ENCODE measurements at regions not wholly inside any gene's neighbourhood (a gene's known extent, or its start where the extent isn't known, plus 50 kb on each side); places are given as distances from the start of the nearest gene placed in this dataset.

DNA sequence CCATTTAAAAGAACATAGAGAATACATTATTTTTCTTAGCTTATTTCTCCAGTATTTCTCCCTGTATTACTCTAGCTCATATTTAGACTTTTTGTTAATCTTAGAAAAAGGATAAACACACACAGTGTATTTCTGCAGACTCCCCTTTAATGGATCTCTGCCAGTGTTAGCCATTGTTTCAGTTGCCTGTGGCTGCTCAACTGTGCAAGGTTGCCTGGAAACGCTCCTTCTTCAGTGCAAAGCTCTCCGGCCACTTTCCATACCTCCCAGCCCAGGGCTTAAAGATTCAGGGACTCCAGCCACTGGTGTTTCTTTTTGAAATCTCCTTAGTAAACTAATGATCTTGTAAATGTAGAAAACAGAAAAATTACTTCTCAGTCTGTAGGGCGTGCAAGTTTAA, 104.9 kb downstream of the SLIT2 start:
- no peaks in the 10 kb centered on the region for H3K79me2 ChIP-seq (ENCODE audit: low read length)

DNA sequence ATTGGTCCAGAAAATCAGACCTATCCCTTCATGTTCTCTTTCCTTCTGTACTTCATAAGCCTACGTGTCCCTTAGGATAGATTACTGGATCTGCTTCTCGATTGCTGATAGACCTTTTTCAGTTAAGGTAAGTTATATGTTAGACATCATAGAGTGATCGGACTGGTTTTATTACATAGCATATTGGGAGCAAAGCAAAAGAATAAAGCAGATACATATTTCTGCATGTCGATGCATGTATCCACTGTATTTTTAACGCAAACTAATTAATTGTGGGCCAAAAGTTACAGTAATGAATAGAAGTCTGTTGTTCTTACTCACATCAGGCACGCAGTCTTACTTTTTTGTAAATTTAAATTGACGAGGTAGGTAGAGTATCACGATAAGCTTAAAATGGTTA, 106.4 kb downstream of the SLIT2 start:
- no peaks in the 10 kb centered on the region for H3K9me3 ChIP-seq (ENCODE audit: low read length)
- no peak overlapping the region for H3K9ac ChIP-seq (ENCODE audit: low read length)
- H3K27me3 ChIP-seq (ENCODE audit: low read length): no peaks in the 10 kb centered on the region
- no peaks in the 10 kb centered on the region; the same call in 1 of the 2 replicates for H3K9me2 ChIP-seq (replicated peaks; ENCODE audit: insufficient read depth, low read length)
- no peaks in the 10 kb centered on the region; the same call in 1 of the 2 replicates for H3K36me3 ChIP-seq (ENCODE audit: insufficient read depth, low read length)
- H3K4me2 ChIP-seq (ENCODE audit: low read depth, low read length, poor library complexity, severe bottlenecking): no peak overlapping the region
- no peak overlapping the region for H3K4me3 ChIP-seq (ENCODE audit: low read length)
- H4K20me1 ChIP-seq (ENCODE audit: insufficient read depth, low read depth, low read length): no peaks in the 10 kb centered on the region
- H3K4me1 ChIP-seq (ENCODE audit: low read length): peaks cover 9% of the 10 kb centered on the region
- no peak overlapping the region for H2AFZ ChIP-seq (ENCODE audit: low read length)
- H3K79me2 ChIP-seq (ENCODE audit: low read length): no peaks in the 10 kb centered on the region
- no peak overlapping the region for H3K27ac ChIP-seq (ENCODE audit: low read length)
- DNase-seq: no peak

More for the DNA sequence above, 104.9 kb downstream of the SLIT2 start:
- Histone ChIP-seq H3K27me3 (ENCODE audit: low read length) (no peaks in the 10 kb centered on the region), H3K4me2 (ENCODE audit: low read depth, low read length, poor library complexity, severe bottlenecking) (no peak overlapping the region), H3K9me3 (ENCODE audit: low read length) (no peaks in the 10 kb centered on the region), H4K20me1 (ENCODE audit: insufficient read depth, low read depth, low read length) (no peaks in the 10 kb centered on the region), H3K4me1 (ENCODE audit: low read length) (peaks cover 9% of the 10 kb centered on the region), H3K36me3 (ENCODE audit: insufficient read depth, low read length) (no peaks in the 10 kb centered on the region; the same call in 1 of the 2 replicates), H3K4me3 (ENCODE audit: low read length) (no peak overlapping the region), H3K9ac (ENCODE audit: low read length) (no peak overlapping the region), H2AFZ (ENCODE audit: low read length) (no peak overlapping the region), H3K9me2 (replicated peaks; ENCODE audit: insufficient read depth, low read length) (no peaks in the 10 kb centered on the region; the same call in 1 of the 2 replicates), H3K27ac (ENCODE audit: low read length) (no peak overlapping the region)
- DNase-seq: no peak

DNA sequence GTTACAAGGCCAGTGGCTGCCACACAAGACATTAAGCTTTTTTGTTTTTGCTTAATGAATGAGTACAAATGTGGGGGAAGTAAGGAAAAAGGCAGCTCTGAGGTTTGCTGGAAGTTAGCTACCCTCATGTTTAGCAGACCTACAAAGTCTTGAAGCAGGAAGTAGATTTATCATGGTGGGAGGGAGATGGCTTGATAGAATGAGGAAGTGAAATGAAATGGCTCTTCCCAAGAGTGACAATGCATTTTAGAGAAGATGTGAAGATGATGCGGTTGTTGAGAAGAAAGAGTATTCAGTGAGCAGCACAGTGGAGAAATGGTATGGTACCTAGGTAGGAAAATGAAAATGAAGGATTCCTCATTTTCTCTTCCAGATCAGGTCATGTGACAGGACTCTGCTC, 108.0 kb downstream of the SLIT2 start:
- Histone ChIP-seq H3K9me2 (replicated peaks; ENCODE audit: insufficient read depth, low read length) (no peaks in the 10 kb centered on the region; the same call in 1 of the 2 replicates), H3K79me2 (ENCODE audit: low read length) (no peaks in the 10 kb centered on the region), H3K27me3 (ENCODE audit: low read length) (no peaks in the 10 kb centered on the region), H3K27ac (ENCODE audit: low read length) (no peak overlapping the region), H3K36me3 (ENCODE audit: insufficient read depth, low read length) (no peaks in the 10 kb centered on the region; the same call in 1 of the 2 replicates), H3K4me1 (ENCODE audit: low read length) (peaks cover 9% of the 10 kb centered on the region), H2AFZ (ENCODE audit: low read length) (peak overlapping the region; percentile 91), H4K20me1 (ENCODE audit: insufficient read depth, low read depth, low read length) (no peaks in the 10 kb centered on the region), H3K4me3 (ENCODE audit: low read length) (no peak overlapping the region), H3K9me3 (ENCODE audit: low read length) (no peaks in the 10 kb centered on the region), H3K9ac (ENCODE audit: low read length) (no peak overlapping the region), H3K4me2 (ENCODE audit: low read depth, low read length, poor library complexity, severe bottlenecking) (no peak overlapping the region)
- peak; percentile 61 for DNase-seq

DNA sequence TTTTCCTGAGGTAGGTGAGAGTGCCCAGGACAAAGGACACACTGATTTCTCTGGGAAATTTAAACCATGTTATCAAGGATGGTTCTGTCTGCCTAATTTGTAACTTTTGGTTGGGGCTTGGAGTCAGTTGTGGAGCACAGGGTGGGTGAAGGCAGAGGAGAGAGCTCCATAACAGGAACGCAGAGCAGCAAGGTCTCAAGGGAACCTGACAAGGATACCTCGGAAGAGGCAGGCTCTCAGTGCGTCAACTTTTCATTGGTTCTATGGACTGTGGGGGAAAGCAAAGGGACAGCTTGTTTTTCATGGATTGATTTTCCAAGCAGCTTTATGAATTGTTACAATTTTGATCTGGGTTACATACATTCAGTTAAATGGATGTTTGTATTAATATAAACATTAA, 110.4 kb downstream of the SLIT2 start:
- Histone ChIP-seq H3K9me2 (replicated peaks; ENCODE audit: insufficient read depth, low read length) (no peaks in the 10 kb centered on the region; the same call in 1 of the 2 replicates), H3K4me3 (ENCODE audit: low read length) (no peak overlapping the region), H2AFZ (ENCODE audit: low read length) (no peak overlapping the region), H3K4me2 (ENCODE audit: low read depth, low read length, poor library complexity, severe bottlenecking) (no peak overlapping the region), H3K27me3 (ENCODE audit: low read length) (no peaks in the 10 kb centered on the region), H3K36me3 (ENCODE audit: insufficient read depth, low read length) (no peaks in the 10 kb centered on the region; the same call in 1 of the 2 replicates), H3K27ac (ENCODE audit: low read length) (no peak overlapping the region), H3K4me1 (ENCODE audit: low read length) (peaks cover 9% of the 10 kb centered on the region), H3K79me2 (ENCODE audit: low read length) (no peaks in the 10 kb centered on the region), H3K9ac (ENCODE audit: low read length) (no peak overlapping the region), H3K9me3 (ENCODE audit: low read length) (no peaks in the 10 kb centered on the region), H4K20me1 (ENCODE audit: insufficient read depth, low read depth, low read length) (no peaks in the 10 kb centered on the region)
- no peak for DNase-seq

DNA sequence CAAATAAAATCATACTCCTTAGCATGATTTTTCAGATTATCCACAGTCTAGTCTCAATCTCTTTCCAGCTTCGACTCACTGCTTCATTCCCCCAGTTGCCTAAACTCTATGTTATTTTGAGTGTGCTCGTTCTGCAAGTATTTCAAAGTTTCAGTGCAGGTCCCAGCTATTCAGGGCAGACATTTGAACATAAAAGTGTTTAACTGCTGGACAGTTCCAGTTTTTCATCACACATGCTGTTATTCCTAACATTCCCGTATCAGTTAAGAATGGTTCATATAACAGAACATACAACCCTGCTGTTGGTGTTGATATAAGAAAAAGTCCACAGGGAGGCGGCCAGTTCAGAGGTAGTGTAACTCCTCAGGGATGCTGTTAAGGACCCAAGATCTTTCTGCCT, 113.3 kb downstream of the SLIT2 start:
- Histone ChIP-seq H2AFZ (ENCODE audit: low read length) (no peak overlapping the region), H3K9ac (ENCODE audit: low read length) (no peak overlapping the region), H3K27ac (ENCODE audit: low read length) (no peak overlapping the region), H3K4me2 (ENCODE audit: low read depth, low read length, poor library complexity, severe bottlenecking) (no peak overlapping the region), H3K9me3 (ENCODE audit: low read length) (no peaks in the 10 kb centered on the region), H3K36me3 (ENCODE audit: insufficient read depth, low read length) (no peaks in the 10 kb centered on the region), H3K79me2 (ENCODE audit: low read length) (no peaks in the 10 kb centered on the region), H3K4me1 (ENCODE audit: low read length) (peaks cover 2% of the 10 kb centered on the region), H4K20me1 (ENCODE audit: insufficient read depth, low read depth, low read length) (no peaks in the 10 kb centered on the region), H3K27me3 (ENCODE audit: low read length) (no peaks in the 10 kb centered on the region), H3K9me2 (replicated peaks; ENCODE audit: insufficient read depth, low read length) (no peaks in the 10 kb centered on the region), H3K4me3 (ENCODE audit: low read length) (no peak overlapping the region)
- no peak for DNase-seq

DNA sequence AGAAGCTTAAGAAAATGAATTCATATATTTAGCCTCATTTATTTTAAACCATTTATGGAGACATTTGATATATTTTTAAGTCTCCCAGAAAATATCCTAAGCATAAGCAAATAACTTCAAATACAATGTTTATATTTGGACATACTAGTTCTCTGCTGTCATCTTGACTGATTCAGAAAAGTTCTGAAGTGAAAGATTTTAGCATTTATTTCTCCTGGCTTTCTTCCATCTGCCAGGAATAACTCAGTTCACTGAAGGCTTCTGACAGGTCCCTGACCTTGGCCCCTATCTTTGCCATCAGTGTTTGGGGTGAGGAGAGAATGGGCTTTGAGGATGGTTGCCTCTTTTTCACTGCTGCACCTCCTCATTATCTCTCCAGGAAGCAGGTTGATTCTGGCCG, 115.7 kb downstream of the SLIT2 start:
- Histone ChIP-seq H3K27ac (ENCODE audit: low read length) (no peak overlapping the region), H3K36me3 (ENCODE audit: insufficient read depth, low read length) (no peaks in the 10 kb centered on the region), H3K4me2 (ENCODE audit: low read depth, low read length, poor library complexity, severe bottlenecking) (no peak overlapping the region), H3K79me2 (ENCODE audit: low read length) (no peaks in the 10 kb centered on the region), H4K20me1 (ENCODE audit: insufficient read depth, low read depth, low read length) (no peaks in the 10 kb centered on the region), H3K4me3 (ENCODE audit: low read length) (no peak overlapping the region), H3K4me1 (ENCODE audit: low read length) (no peaks in the 10 kb centered on the region), H3K9ac (ENCODE audit: low read length) (no peak overlapping the region), H2AFZ (ENCODE audit: low read length) (no peak overlapping the region), H3K9me3 (ENCODE audit: low read length) (no peaks in the 10 kb centered on the region), H3K9me2 (replicated peaks; ENCODE audit: insufficient read depth, low read length) (no peaks in the 10 kb centered on the region), H3K27me3 (ENCODE audit: low read length) (no peaks in the 10 kb centered on the region)
- DNase-seq: no peak

DNA sequence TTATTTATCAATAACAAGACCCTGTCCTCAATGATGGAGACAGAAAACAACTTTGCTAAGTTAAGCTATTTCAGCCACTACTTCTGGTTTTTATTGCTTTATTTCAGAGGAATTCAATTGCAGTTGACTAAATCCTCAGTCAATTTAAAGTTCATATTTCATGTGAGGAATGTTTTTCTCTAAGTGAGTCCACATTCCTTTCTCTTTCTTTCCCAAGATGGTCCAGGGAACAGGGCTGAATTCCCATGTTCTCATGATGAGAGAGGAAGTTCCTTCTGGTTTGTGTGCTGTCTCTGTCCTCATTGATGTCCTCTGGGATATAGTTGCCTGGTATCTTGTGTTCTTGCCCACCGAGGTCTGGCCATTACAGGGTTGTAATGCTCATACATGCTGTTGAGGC, 117.2 kb downstream of the SLIT2 start:
- DNase-seq: no peak
- Histone ChIP-seq H3K4me1 (ENCODE audit: low read length) (no peaks in the 10 kb centered on the region), H3K4me3 (ENCODE audit: low read length) (no peak overlapping the region), H3K79me2 (ENCODE audit: low read length) (no peaks in the 10 kb centered on the region), H3K4me2 (ENCODE audit: low read depth, low read length, poor library complexity, severe bottlenecking) (no peak overlapping the region), H2AFZ (ENCODE audit: low read length) (no peak overlapping the region), H3K9me2 (replicated peaks; ENCODE audit: insufficient read depth, low read length) (no peaks in the 10 kb centered on the region), H3K9ac (ENCODE audit: low read length) (no peak overlapping the region), H3K27ac (ENCODE audit: low read length) (no peak overlapping the region), H4K20me1 (ENCODE audit: insufficient read depth, low read depth, low read length) (no peaks in the 10 kb centered on the region), H3K9me3 (ENCODE audit: low read length) (no peaks in the 10 kb centered on the region), H3K36me3 (ENCODE audit: insufficient read depth, low read length) (no peaks in the 10 kb centered on the region), H3K27me3 (ENCODE audit: low read length) (no peaks in the 10 kb centered on the region)

DNA sequence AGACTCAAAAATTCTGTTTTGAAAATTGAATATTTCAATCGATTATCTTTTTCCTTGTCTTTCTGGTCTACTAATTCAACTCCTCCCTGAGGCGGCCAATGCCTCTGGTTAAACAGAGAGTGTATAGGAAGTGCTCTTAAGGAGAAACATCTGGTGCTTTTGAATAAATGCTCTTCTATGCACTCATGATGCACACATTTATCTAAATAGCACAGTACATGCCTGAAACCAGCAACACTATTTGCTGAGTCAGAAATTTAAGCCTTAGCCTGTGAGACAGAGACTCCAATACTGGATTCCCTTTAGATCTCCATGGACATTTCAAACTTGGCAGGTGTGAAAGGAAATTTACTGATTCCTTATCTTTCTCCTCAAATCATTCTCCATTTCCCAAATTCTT, 118.6 kb downstream of the SLIT2 start:
- Histone ChIP-seq H3K36me3 (ENCODE audit: insufficient read depth, low read length) (no peaks in the 10 kb centered on the region), H3K27me3 (ENCODE audit: low read length) (no peaks in the 10 kb centered on the region), H3K4me1 (ENCODE audit: low read length) (no peaks in the 10 kb centered on the region), H3K27ac (ENCODE audit: low read length) (no peak overlapping the region), H2AFZ (ENCODE audit: low read length) (no peak overlapping the region), H3K4me3 (ENCODE audit: low read length) (no peak overlapping the region), H4K20me1 (ENCODE audit: insufficient read depth, low read depth, low read length) (no peaks in the 10 kb centered on the region), H3K9ac (ENCODE audit: low read length) (no peak overlapping the region), H3K79me2 (ENCODE audit: low read length) (no peaks in the 10 kb centered on the region), H3K4me2 (ENCODE audit: low read depth, low read length, poor library complexity, severe bottlenecking) (no peak overlapping the region), H3K9me2 (replicated peaks; ENCODE audit: insufficient read depth, low read length) (no peaks in the 10 kb centered on the region), H3K9me3 (ENCODE audit: low read length) (no peaks in the 10 kb centered on the region)
- no peak for DNase-seq

DNA sequence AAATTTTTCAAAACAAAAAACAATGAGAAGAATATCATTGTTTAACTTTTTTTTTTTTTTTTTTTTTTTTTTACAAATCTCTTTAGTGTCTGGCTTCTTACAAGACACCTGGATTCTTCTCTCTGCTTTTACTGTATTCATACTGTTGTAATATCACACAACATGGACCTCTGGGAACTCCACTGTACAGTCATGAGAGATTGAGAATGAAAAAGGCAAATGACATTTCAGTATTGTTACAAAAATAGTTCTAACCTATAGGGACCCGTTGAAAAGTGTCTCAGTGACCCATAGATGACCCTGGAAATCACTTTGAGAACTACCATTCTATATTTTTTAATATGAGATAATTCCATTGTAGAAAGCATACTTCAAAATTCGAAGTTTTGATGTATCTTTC, 124.4 kb downstream of the SLIT2 start:
- no peaks in the 10 kb centered on the region for H3K9me3 ChIP-seq (ENCODE audit: low read length)
- H3K27me3 ChIP-seq (ENCODE audit: low read length): no peaks in the 10 kb centered on the region
- H3K9me2 ChIP-seq (replicated peaks; ENCODE audit: insufficient read depth, low read length): no peaks in the 10 kb centered on the region
- no peak overlapping the region for H3K27ac ChIP-seq (ENCODE audit: low read length)
- no peaks in the 10 kb centered on the region for H4K20me1 ChIP-seq (ENCODE audit: insufficient read depth, low read depth, low read length)
- peak overlapping the region; percentile 35 for H3K4me2 ChIP-seq (ENCODE audit: low read depth, low read length, poor library complexity, severe bottlenecking)
- H3K79me2 ChIP-seq (ENCODE audit: low read length): no peaks in the 10 kb centered on the region
- H3K4me3 ChIP-seq (ENCODE audit: low read length): no peak overlapping the region
- no peak overlapping the region for H3K9ac ChIP-seq (ENCODE audit: low read length)
- DNase-seq: no peak
- H2AFZ ChIP-seq (ENCODE audit: low read length): no peak overlapping the region
- H3K4me1 ChIP-seq (ENCODE audit: low read length): peaks cover 7% of the 10 kb centered on the region
- no peaks in the 10 kb centered on the region for H3K36me3 ChIP-seq (ENCODE audit: insufficient read depth, low read length)
